Spinal cord (tissue), 9 donors: ENCODE measurements at regions not wholly inside any gene's neighbourhood (a gene's known extent, or its start where the extent isn't known, plus 50 kb on each side); places are given as distances from the start of the nearest gene placed in this dataset.

Source experiments
- DNase-seq, 6 donors: peaks; one replicate each; pipeline versions ENCODE4 v3.0.0 to v3.0.0-alpha.2; 2013 to 2015; ENCODE audit warnings: low spot score in 6 of 6, low read depth in 4 of 6
- H3K27ac ChIP-seq: one replicate; pipeline ENCODE4 v1.5.1; 2013; ENCODE audit warnings: low read depth, low read length, control low read depth
- H3K27me3 ChIP-seq: one replicate; pipeline ENCODE4 v1.6.1; 2013; ENCODE audit warnings: low read length; ENCODE audit not compliant: control insufficient read depth, insufficient read depth
- H3K36me3 ChIP-seq: one replicate; pipeline ENCODE4 v1.6.1; 2013; ENCODE audit warnings: low read length; ENCODE audit not compliant: control insufficient read depth, insufficient read depth
- H3K4me1 ChIP-seq: one replicate; pipeline ENCODE4 v1.6.1; 2013; ENCODE audit warnings: low read length; ENCODE audit not compliant: control insufficient read depth, insufficient read depth
- H3K4me3 ChIP-seq: one replicate; pipeline ENCODE4 v1.5.1; 2013; ENCODE audit warnings: low read depth, low read length, control low read depth
- H3K9me3 ChIP-seq: one replicate; pipeline ENCODE4 v1.6.1; 2013; ENCODE audit warnings: low read length; ENCODE audit not compliant: control insufficient read depth, insufficient read depth
- WGBS: methylation state at CpG from one replicate; pipeline ENCODE4 v1.1.5; 2013; ENCODE audit warnings: missing lambda C conversion rate; ENCODE audit not compliant: insufficient coverage; 5-methylcytosine and 5-hydroxymethylcytosine counted together
- donor health status: healthy.

DNA sequence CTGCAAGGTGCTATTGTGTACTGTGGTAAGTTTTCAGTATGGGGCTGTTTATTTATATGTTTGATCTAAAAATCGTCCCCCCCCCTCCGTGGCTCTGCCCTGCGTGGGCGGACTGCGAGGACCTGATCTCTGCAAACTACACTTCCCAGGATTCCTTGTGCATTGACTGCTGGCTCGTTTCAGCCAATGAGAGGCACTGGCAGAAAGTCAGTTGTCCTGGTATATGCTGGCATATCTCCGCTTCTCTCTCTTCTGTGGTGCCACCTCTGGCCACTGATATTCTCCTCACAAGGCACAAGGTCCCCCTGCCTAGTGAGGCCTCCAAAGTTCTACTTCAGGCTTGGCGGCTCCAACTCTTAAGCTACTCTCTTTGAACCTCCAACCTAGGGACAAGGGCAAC, 168.8 kb upstream of the ZFP42 start:
- Histone ChIP-seq H3K9me3 (no peaks in the 10 kb centered on the region), H3K27me3 (no peaks in the 10 kb centered on the region), H3K4me3 (no peak overlapping the region), H3K27ac (no peak overlapping the region), H3K36me3 (no peaks in the 10 kb centered on the region), H3K4me1 (no peaks in the 10 kb centered on the region)
- no peak for DNase-seq
- 85% methylated on average over 6 of the region's 8 CpGs for WGBS

DNA sequence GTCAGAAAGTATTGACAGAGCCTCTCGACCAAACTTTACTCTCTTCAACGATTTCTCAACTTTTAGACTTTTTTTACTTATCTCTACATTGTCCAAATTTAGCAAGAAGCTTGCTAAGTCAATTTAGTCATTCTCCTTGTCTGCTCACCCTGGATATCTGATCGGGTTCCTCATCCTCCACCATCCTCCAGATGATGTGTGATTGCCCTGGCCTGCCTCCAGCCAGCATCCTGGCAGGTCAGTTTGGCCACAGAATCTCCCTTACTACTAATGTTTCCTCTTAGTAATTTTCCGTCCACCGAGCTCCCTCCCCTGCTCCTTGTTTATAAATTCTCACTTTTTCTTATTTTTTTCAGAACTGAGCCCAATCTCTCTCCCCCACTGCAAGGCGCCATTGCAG, 167.9 kb upstream of the ZFP42 start:
- no peaks in the 10 kb centered on the region for H3K36me3 ChIP-seq
- no peaks in the 10 kb centered on the region for H3K9me3 ChIP-seq
- no peak overlapping the region for H3K27ac ChIP-seq
- no peaks in the 10 kb centered on the region for H3K4me1 ChIP-seq
- no peak overlapping the region for H3K4me3 ChIP-seq
- no peak for DNase-seq
- H3K27me3 ChIP-seq: no peaks in the 10 kb centered on the region
- 90% methylated on average over 6 of the region's 6 CpGs for WGBS

DNA sequence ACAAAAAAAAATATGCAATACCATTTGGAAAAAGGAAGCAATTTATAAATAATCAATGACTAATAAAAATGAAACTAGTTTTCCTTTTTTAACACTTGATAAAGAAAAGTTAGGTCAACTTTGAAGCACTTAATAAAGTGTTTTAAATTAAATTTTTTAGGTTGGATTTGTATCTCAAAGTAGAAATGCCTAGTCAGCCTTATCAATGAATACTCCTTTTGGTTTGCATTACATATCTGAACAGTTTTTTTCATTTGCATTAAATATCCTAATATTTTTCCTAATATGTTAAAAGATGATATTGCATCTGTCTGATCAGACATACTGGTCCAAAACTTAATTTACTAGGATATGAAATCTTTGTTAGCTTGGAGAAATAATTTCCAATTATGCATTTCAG, 155.8 kb upstream of the ZFP42 start:
- H3K9me3 ChIP-seq: no peaks in the 10 kb centered on the region
- DNase-seq: no peak

DNA sequence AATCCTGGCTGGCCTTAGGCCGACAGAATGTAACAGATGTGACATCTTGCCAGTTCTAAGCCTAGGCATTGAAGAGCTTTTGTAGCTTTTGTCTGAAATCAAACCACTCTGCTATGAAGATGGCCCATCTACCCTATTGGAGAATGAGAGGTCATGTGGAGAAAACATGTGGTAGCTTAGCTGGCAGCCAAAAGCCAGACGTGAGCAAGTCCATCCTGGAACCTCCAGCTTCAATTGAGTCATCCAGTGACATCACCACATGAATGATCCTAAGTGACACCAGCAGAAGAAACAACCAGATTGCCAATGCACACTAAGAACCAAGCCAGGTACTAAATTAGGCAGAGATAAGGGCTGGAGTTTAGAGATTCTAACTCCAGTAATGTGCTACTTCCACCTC, 154.8 kb upstream of the ZFP42 start:
- no peak overlapping the region for H3K4me3 ChIP-seq
- WGBS: 75% methylated on average over 1 of the region's 2 CpGs

More for the DNA sequence above, 155.8 kb upstream of the ZFP42 start:
- Histone ChIP-seq H3K4me1 (no peaks in the 10 kb centered on the region), H3K27ac (no peak overlapping the region), H3K4me3 (no peak overlapping the region), H3K27me3 (no peaks in the 10 kb centered on the region), H3K36me3 (no peaks in the 10 kb centered on the region)

DNA sequence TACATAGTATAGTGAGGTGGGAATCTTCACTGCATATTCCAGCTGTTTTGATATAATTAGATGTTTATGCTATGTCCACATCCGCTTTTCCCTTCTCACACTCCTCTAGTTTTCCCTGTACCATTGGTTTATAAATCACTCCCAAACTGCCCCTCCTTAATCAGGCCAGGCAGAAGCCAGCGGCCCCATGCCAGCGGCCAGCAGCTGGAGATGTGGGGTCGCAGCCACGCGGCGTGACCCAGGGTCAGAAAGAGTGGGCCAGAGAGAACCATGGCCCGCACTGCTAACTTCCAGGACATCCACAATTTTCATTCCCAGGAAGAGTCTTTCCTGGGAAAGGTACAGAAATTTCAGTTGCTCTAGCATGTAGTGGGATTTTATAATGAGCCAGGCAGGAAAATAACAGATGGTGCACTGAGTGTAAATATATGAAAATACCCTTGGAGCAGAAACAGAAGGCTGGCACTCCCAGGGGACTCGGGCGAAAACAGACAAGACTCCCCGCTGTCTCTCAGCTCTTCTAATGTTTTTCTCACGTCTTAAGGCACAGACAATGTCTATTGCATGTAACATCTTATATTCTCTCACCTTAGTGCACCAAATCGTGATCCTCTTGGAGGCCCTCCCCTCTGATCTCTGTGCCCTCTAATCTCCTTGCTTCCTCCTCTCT, 145.9 kb upstream of the ZFP42 start:
- Histone ChIP-seq H3K36me3 (no peaks in the 10 kb centered on the region), H3K4me3 (no peak overlapping the region), H3K27me3 (no peaks in the 10 kb centered on the region), H3K27ac (no peak overlapping the region), H3K9me3 (no peaks in the 10 kb centered on the region), H3K4me1 (peaks cover 3% of the 10 kb centered on the region)
- WGBS: 58% methylated on average over 5 of the region's 13 CpGs
- DNase-seq: peak in 3 of 6 donors; percentile 1 to 92 (median 72)

More for the DNA sequence above, 154.8 kb upstream of the ZFP42 start:
- Histone ChIP-seq H3K27ac (no peak overlapping the region), H3K4me1 (no peaks in the 10 kb centered on the region), H3K36me3 (no peaks in the 10 kb centered on the region), H3K27me3 (no peaks in the 10 kb centered on the region), H3K9me3 (no peaks in the 10 kb centered on the region)
- no peak for DNase-seq

DNA sequence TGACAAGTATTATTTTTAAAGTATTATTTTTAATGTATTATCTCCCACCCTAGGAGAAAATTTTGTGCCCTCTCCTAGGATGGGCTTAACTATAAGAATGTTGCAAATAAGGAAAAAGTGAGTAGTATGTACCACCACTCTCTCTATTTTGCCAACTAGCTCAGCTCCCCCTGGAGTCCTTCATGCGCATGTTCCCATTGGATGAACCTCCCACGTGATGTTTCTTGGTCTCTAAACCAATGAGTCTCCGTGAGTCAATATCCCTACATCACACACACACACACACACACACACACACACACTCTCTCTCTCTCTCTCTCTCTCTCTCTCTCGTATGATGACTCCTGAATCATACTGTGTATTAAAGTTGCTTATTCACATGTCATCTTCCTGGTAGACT, 129.7 kb upstream of the ZFP42 start:
- no peaks in the 10 kb centered on the region for H3K27me3 ChIP-seq
- H3K4me3 ChIP-seq: no peak overlapping the region
- H3K36me3 ChIP-seq: no peaks in the 10 kb centered on the region
- H3K27ac ChIP-seq: no peak overlapping the region
- H3K9me3 ChIP-seq: no peaks in the 10 kb centered on the region
- no peaks in the 10 kb centered on the region for H3K4me1 ChIP-seq
- no CpG with 5 or more reads among the region's 4 CpGs for WGBS
- no peak for DNase-seq

DNA sequence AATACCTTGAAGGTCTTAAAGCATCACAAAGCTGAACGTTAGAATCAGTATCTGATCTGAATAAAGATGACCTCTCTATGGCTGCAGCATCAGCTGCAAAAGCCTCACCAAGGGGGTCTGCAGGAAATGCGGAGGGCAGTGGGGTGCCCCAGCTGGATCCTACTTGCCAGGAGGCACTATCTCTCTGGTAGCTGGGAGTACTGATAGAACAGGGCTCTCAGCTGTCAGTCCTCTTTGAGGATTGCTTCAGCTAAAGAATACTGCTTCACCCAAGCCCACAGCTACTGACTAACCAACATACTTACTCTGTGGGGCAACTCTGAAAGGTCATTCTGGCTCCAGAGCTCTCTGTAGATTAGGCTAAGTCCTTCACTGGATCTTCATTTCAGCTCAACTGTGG, 112.5 kb upstream of the ZFP42 start:
- Histone ChIP-seq H3K4me1 (no peaks in the 10 kb centered on the region), H3K27me3 (no peaks in the 10 kb centered on the region), H3K4me3 (no peak overlapping the region), H3K36me3 (no peaks in the 10 kb centered on the region), H3K9me3 (no peaks in the 10 kb centered on the region), H3K27ac (no peak overlapping the region)
- WGBS: 69% methylated on average over 2 of the region's 2 CpGs
- DNase-seq: no peak

DNA sequence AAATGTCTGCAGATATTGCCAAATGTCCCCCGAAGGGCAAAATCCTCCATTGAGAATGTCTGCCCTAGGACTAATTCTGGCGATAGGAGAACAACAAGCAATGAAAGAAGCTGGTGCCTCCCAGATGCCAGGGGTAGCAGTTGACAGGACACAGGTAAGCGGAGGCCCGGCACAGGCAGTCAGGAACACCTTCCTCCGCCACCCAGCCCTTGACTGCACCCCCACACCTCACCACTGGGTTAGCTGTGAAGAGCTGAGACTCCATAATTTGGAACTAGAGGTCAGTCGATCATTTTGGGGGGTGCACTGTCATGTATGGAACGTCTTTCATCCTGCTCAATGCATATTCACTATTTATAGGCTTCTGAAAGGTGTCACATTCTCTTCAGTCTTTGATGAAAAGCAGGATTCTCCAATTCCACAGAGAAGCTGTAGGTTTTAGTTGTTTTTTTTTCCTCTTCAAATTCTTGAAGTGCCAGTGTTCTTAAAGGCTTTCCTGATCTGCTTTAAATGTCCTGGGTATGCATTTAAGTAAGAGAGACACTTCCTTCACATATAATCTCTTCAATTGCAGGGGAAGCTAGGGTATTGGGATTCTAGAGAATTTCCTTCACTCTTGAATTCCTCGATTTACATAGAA, 111.6 kb upstream of the ZFP42 start:
- 100% methylated on average over 2 of the region's 8 CpGs for WGBS
- Histone ChIP-seq H3K4me1 (no peaks in the 10 kb centered on the region), H3K9me3 (no peaks in the 10 kb centered on the region), H3K27me3 (no peaks in the 10 kb centered on the region), H3K4me3 (no peak overlapping the region), H3K27ac (no peak overlapping the region), H3K36me3 (no peaks in the 10 kb centered on the region)
- DNase-seq: no peak

DNA sequence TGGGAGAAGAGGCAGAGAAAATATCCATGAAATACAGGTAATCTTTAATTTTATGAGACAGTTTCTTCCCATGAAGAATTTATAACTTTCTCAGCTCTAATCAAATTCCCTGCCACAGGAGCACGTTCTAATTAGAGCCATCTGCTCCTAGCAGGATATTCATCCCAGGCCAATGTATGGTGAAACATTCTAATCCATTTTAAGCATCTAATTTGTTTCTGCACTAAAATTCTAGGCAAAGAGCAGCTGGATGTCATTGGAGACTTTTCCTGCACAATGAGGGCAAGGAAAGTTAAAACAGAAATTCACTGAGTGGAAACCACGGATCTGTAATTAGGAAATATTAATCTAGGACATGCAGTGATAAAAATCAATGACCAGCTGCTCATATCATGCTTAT, 107.7 kb upstream of the ZFP42 start:
- Histone ChIP-seq H3K4me3 (no peak overlapping the region), H3K36me3 (no peaks in the 10 kb centered on the region), H3K27ac (no peak overlapping the region), H3K4me1 (no peaks in the 10 kb centered on the region), H3K27me3 (no peaks in the 10 kb centered on the region), H3K9me3 (no peaks in the 10 kb centered on the region)
- peak in 2 of 6 donors; percentile 11 to 86 for DNase-seq
- 50% methylated on average over 1 of the region's 2 CpGs for WGBS

DNA sequence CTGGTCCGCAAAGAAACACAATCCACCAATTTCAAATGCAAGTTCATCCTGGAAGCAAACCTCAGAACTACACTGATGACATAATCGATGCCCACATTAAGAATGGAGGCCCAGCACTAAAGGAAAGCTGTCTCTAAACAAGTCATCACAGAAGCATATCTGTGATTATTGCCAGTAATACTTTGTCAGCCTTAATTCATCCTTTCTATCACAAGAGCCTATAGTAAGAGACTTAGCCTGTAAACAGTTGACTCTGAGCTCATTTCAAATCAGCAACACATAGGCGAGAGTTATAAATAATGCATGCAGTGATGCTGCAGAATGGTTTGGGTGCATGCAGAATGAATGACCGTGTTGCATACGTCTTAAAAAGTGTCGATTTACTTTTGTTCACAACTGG, 105.9 kb upstream of the ZFP42 start:
- Histone ChIP-seq H3K27ac (no peak overlapping the region), H3K4me1 (no peaks in the 10 kb centered on the region), H3K27me3 (peaks cover 2% of the 10 kb centered on the region), H3K9me3 (no peaks in the 10 kb centered on the region), H3K4me3 (no peak overlapping the region), H3K36me3 (no peaks in the 10 kb centered on the region)
- peak in 1 of 6 donors; percentile 50 for DNase-seq
- 92% methylated on average over 2 of the region's 6 CpGs for WGBS
